Right lobe of liver (tissue), 6 donors: ENCODE measurements at regions not wholly inside any gene's neighbourhood (a gene's known extent, or its start where the extent isn't known, plus 50 kb on each side); places are given as distances from the start of the nearest gene placed in this dataset.
"Not testable (repeated sequence)": the region's sequence is repeated elsewhere in the genome, so short reads cannot be mapped to it uniquely, and the experiment has no call there.

Source experiments
- ATAC-seq, 4 donors: fragments of 200-7000 bp; cut with Tn5 transposase; one replicate each; pipeline ENCODE4 v1.9.1; 2020; ENCODE audit warnings: mild to moderate bottlenecking in 4 of 4, moderate library complexity in 4 of 4
- DNase-seq, 3 donors: peaks; one replicate each; pipeline ENCODE4 v3.0.0-alpha.2; 2020
- H3K27ac ChIP-seq, 3 donors: fragments of 200-600 bp; one replicate each; pipeline ENCODE4 v1.8.0; 2022
- H3K27me3 ChIP-seq, 2 donors: fragments of 200-600 bp; one replicate each; pipeline ENCODE4 v1.8.0; 2022
- H3K36me3 ChIP-seq, 4 donors: fragments of 200-600 bp; sonication (generic) in 1 of 4; one replicate each; pipeline versions ENCODE4 v1.5.1 to v1.8.0; 2017 to 2022; ENCODE audit warnings: control low read depth in 1 of 4
- H3K4me1 ChIP-seq, 4 donors: fragments of 200-600 bp; sonication (generic) in 1 of 4; one replicate each; pipeline versions ENCODE4 v1.5.1 to v1.8.0; 2017 to 2022; ENCODE audit warnings: control low read depth in 1 of 4
- H3K4me3 ChIP-seq, 3 donors: fragments of 200-600 bp; one replicate each; pipeline ENCODE4 v1.8.0; 2022
- H3K9me3 ChIP-seq, 4 donors: fragments of 200-600 bp; sonication (generic) in 1 of 4; one replicate each; pipeline versions ENCODE4 v1.5.1 to v1.8.0; 2017 to 2022; ENCODE audit warnings: control low read depth in 1 of 4
- POLR2A ChIP-seq: fragments of 450-650 bp; IDR thresholded peaks from one replicate; pipeline ENCODE4 v1.6.1; 2017; ENCODE audit warnings: antibody characterized with exemption, mild to moderate bottlenecking
- WGBS: methylation state at CpG from one replicate; pipeline ENCODE4 v1.1.6; 2018; ENCODE audit warnings: low coverage, low lambda C conversion rate; ENCODE audit not compliant: insufficient coverage; ENCODE audit errors: missing lambda C conversion rate; 5-methylcytosine and 5-hydroxymethylcytosine counted together
- intact Hi-C, 2 donors: fragments of 100-400 bp; cut with DNase I; formaldehyde crosslinking; loops; one replicate each; pipeline versions ENCODE4 v1.11.2 to v1.14.1; 2022
- TF ChIP-seq, protein P1 (sequence below), 4 donors: fragments of 200-600 bp in 3 of 4; fragments of 450-650 bp in 1 of 4; IDR thresholded peaks; one replicate each; pipeline versions ENCODE4 v1.5.1 to v1.8.0; 2016 to 2022; ENCODE audit warnings: antibody characterized with exemption in 4 of 4, mild to moderate bottlenecking in 2 of 4
- donor health status: DM: no; HTN: yes; CAD: no.
- donor health status: DM: no; HTN: no; CAD: no.
- donor health status: DM: no; HTN: no; CAD: no.
- donor health status: DM: no; HTN: yes; CAD: no.
- donor health status: DM: no; HTN: yes; CAD: no.

GRCh38 chr1:192888574-192888973, 79.7 kb downstream of the RGS2 start:
- DNase-seq, result no peak
- H3K4me1 ChIP-seq, result no peaks in the 10 kb centered on the region
- TF ChIP-seq POLR2A, result no peak
- TF ChIP-seq, protein P1, sequence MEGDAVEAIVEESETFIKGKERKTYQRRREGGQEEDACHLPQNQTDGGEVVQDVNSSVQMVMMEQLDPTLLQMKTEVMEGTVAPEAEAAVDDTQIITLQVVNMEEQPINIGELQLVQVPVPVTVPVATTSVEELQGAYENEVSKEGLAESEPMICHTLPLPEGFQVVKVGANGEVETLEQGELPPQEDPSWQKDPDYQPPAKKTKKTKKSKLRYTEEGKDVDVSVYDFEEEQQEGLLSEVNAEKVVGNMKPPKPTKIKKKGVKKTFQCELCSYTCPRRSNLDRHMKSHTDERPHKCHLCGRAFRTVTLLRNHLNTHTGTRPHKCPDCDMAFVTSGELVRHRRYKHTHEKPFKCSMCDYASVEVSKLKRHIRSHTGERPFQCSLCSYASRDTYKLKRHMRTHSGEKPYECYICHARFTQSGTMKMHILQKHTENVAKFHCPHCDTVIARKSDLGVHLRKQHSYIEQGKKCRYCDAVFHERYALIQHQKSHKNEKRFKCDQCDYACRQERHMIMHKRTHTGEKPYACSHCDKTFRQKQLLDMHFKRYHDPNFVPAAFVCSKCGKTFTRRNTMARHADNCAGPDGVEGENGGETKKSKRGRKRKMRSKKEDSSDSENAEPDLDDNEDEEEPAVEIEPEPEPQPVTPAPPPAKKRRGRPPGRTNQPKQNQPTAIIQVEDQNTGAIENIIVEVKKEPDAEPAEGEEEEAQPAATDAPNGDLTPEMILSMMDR (IDR thresholded peaks at IDR 0.05), result no peak
- H3K9me3 ChIP-seq, result peaks cover 0 to 3% (median 0%) of the 10 kb centered on the region in 4 donors
- 54% methylated on average over 3 of the region's 3 CpGs for WGBS
- intact Hi-C loops, result no loop called here
- H3K27ac ChIP-seq, result no peak overlapping the region
- H3K36me3 ChIP-seq, result no peaks in the 10 kb centered on the region
- H3K27me3 ChIP-seq, result no peaks in the 10 kb centered on the region
- no peak overlapping the region for H3K4me3 ChIP-seq
- no peak for ATAC-seq

GRCh38 chr1:192889082-192889481, 80.2 kb downstream of the RGS2 start:
- ATAC-seq (no peak), DNase-seq (no peak)
- H3K36me3 ChIP-seq, result no peaks in the 10 kb centered on the region
- H3K9me3 ChIP-seq, result peaks cover 0 to 3% (median 0%) of the 10 kb centered on the region in 4 donors
- no peak overlapping the region for H3K27ac ChIP-seq
- TF ChIP-seq POLR2A, result no peak
- TF ChIP-seq, protein P1 (IDR thresholded peaks at IDR 0.05), result no peak
- WGBS, result 80% methylated on average over 4 of the region's 4 CpGs
- H3K27me3 ChIP-seq, result no peaks in the 10 kb centered on the region
- intact Hi-C loops, result no loop called here
- no peaks in the 10 kb centered on the region for H3K4me1 ChIP-seq
- no peak overlapping the region for H3K4me3 ChIP-seq

GRCh38 chr1:192890134-192890533, 81.3 kb downstream of the RGS2 start:
- WGBS, result 73% methylated on average over 2 of the region's 3 CpGs
- DNase-seq, result no peak
- intact Hi-C loops, result no loop called here
- Histone ChIP-seq H3K4me1 (no peaks in the 10 kb centered on the region), H3K27me3 (no peaks in the 10 kb centered on the region), H3K4me3 (no peak overlapping the region), H3K9me3 (no peaks in the 10 kb centered on the region), H3K36me3 (no peaks in the 10 kb centered on the region), H3K27ac (no peak overlapping the region)
- TF ChIP-seq POLR2A, result no peak
- TF ChIP-seq, protein P1 (IDR thresholded peaks at IDR 0.05), result no peak
- ATAC-seq, result no peak

- no peaks in the 10 kb centered on the region for H3K27me3 ChIP-seq
- no peaks in the 10 kb centered on the region for H3K36me3 ChIP-seq
- WGBS, result 0% methylated on average over 1 of the region's 1 CpG
- ATAC-seq, result no peak
- TF ChIP-seq, protein P1 (IDR thresholded peaks at IDR 0.05), result no peak
- no peak for TF ChIP-seq POLR2A
- H3K27ac ChIP-seq, result no peak overlapping the region
- H3K4me3 ChIP-seq, result no peak overlapping the region
- DNase-seq, result no peak
- intact Hi-C loops, result no loop called here
- H3K4me1 ChIP-seq, result no peaks in the 10 kb centered on the region
- H3K9me3 ChIP-seq, result no peaks in the 10 kb centered on the region
Observed at GRCh38 chr1:192892934-192893333, 84.1 kb downstream of the RGS2 start.

- ATAC-seq, DNase-seq, H3K4me3 ChIP-seq, H3K36me3 ChIP-seq, H3K27me3 ChIP-seq, H3K4me1 ChIP-seq, H3K9me3 ChIP-seq, H3K27ac ChIP-seq, intact Hi-C loops: not testable (repeated sequence)
- 76% methylated on average over 5 of the region's 10 CpGs for WGBS
Observed at GRCh38 chr1:192895487-192895886, 86.6 kb downstream of the RGS2 start.
